Hematopoietic multipotent progenitor cell treated with erythropoietin and hydrocortisone succinate and interleukin-3 and kit ligand, for 17 days (in vitro differentiated cells): ENCODE measurements at regions not wholly inside any gene's neighbourhood (a gene's known extent, or its start where the extent isn't known, plus 50 kb on each side); places are given as distances from the start of the nearest gene placed in this dataset.

Source experiments
- DNase-seq: peaks from one replicate; pipeline ENCODE4 v3.0.0-alpha.2; 2015; ENCODE audit warnings: low spot score

DNA sequence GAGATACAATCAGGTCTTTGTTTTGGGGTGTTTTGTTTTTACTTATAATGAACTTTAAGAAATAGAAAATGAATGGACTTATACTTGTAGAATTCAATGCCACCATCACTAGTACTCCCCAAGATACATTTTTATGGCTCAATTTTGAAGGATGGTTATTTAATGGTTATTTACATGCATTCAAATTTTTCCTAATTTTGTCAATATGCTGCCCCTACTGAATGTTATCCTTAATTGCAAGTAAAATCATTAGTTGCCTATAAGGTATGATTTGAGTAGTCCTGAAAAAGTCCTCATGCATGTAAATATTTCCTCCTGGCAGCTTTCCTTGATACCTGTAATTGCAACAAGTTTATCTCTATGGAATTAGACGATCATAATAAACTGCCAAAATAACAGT lies 391.2 kb downstream of the BCAT1 start:
- no peak for DNase-seq

- DNase-seq = no peak
Measured at GRCh38 chr12:24555730-24556129, 393.2 kb downstream of the BCAT1 start.

- DNase-seq = no peak
Measured at GRCh38 chr12:24554612-24555295, 394.1 kb downstream of the BCAT1 start.

DNA sequence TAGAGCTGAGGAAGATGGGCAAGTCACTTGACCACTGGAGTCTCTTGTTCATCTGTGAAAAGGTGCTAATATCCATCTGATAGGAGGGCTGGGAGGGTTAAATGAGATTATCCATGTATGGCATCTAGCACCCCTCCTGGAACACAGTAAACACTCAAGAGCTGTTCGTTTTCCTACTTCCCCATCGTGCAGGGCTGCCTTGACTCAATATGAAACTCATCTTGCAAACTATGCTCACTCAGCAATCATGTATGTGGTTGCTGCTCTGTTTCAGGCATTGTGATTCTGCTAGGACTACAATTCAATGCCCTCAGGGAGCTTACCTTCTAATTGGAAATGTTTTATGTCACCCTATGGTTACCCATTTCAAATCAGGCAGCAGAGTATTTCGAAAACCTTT lies 395.6 kb downstream of the BCAT1 start:
- DNase-seq = no peak

- DNase-seq = no peak
Measured at GRCh38 chr12:24551163-24551786, 397.6 kb downstream of the BCAT1 start.

DNA sequence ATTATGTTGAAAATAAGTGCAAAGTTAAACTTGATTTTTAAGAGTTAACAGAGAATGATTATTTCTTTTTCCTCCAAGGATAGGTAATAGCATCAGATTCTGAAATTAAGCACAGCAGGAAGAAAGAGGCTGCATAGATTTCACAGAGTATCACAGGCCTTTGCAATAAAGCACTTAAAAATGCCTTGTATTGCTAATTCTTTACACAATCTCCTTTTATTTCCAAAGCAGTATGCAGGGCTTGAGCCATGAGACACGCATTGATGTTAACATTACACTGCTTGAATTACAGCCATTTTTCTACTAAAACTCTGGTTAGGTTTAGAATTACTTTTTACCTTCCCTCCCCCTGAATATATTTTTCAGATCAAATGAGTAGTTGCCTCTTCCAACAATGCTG lies 398.3 kb downstream of the BCAT1 start:
- no peak for DNase-seq

GRCh38 chr12:24546661-24547060 lies 402.2 kb downstream of the BCAT1 start:
- no peak for DNase-seq

- DNase-seq = no peak
Measured at GRCh38 chr12:24546084-24546483, 402.8 kb downstream of the BCAT1 start.

- no peak for DNase-seq
Measured at GRCh38 chr12:24544368-24544767, 404.5 kb downstream of the BCAT1 start.

- no peak for DNase-seq
Measured at GRCh38 chr12:24541193-24541871, 407.6 kb downstream of the BCAT1 start.

- no peak for DNase-seq
Measured at GRCh38 chr12:24539646-24540045, 409.3 kb downstream of the BCAT1 start.

GRCh38 chr12:24537083-24537860 lies 411.6 kb downstream of the BCAT1 start:
- no peak for DNase-seq

GRCh38 chr12:24535334-24536069 lies 413.4 kb downstream of the BCAT1 start:
- no peak for DNase-seq

- DNase-seq = no peak
Measured at GRCh38 chr12:24534622-24535021, 414.3 kb downstream of the BCAT1 start.

DNA sequence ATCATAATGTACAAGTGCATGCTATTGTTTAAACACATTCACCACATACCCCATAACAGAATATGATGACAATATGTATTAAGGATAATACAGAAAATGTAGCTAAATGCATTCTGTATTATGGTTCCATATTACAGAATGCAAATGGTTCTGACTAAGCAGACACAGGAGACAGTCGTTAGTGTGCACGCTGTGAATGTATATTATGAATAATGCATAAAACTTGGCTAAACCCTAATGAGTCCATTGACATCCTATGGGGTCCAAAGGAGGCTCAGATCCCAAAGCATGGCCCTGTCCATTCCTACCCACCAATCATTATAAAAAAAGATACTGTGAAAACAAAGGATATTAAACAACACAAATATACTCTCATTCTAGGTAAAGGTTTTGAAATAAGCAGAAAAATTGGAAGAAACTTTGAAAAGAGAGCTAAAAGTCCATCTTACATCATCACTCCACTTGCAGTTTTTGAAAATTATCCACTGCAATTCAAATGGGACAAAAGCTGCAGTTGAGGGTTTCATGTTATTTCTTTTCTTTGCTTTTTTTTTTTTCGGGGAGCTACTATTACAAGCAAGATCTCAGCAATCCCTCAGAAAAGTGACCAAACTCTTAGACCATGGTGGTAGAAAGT lies 415.1 kb downstream of the BCAT1 start:
- DNase-seq = no peak

DNA sequence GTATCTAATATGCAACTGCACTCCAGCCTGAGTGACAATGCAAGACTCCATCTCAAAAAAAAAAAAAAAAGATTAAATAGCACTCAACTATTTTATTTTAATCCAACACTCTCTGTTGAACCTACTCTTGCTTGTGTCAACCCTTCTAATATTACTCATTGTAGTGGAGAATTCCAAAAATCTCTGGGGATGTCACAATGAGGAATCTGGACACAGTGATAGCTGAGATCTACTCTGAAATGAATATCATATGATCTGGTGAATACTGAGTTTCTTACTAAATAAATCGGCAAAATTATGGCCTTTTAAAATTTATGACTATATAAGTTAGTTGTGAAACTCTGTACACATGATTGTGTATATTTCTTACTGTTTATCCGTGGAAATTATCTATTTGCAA lies 418.2 kb downstream of the BCAT1 start:
- DNase-seq = no peak

GRCh38 chr12:24527102-24527501 lies 421.8 kb downstream of the BCAT1 start:
- no peak for DNase-seq

DNA sequence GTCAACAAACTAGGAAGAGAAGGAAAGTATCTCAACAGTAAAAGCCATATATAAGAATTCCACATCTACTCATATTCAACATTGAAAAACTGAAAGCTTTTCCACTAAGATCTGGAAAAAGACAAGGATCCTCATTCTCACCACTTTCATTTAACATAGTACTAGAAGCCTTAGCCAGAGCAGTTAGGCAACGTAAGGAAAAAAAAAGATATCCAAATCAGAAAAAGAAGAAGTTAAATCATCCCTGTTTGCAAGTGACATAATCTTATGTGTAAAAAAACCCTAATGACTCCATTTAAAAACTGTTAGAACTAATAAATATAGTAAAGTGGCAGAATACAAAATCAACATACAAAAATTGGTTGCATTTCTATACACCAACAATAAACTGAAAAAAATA lies 426.2 kb downstream of the BCAT1 start:
- DNase-seq = no peak

GRCh38 chr12:24519759-24520158 lies 429.1 kb downstream of the BCAT1 start:
- DNase-seq = no peak

DNA sequence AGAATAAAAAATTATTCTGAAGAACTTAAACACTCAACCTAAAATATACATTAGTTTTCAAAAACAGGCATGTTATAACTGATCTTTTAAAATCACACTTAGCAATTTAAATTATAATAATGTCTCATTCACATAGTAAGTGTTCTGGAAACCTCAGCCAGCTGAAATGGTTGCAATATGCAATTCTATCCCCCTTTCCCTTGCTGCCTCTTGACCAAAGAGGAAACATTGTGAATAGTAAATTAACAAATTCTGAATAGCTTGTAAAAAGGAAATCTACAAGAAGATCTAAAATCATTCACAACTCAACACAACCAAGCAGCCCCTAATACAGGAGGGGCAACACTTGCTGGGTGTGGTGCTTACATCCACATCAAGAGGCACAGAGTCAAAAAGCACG lies 431.9 kb downstream of the BCAT1 start:
- no peak for DNase-seq

DNA sequence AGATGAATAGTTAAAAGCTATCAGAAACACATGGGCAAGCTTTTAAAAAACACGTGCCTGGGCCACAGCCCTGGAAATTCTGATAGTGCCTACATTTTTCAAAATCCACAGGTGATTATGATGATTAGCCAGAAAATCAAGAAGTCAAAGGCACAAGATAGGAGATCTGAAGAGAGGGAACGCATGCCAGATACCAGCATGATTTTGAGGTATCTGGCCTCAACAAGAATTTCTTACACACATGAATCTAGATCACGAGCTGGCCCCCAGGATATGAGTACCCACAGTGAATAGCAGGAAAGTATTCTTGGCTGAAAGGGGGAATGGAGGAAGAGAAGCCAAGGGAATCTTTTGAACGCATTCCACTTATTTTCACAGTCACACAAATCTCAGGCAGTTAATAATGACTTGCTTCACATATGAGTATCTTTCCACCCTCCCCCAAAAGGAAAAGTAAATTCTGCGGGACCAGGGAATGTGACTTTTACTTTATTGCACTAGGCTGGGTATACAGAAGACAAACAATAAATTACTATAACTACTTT lies 438.2 kb downstream of the BCAT1 start:
- no peak for DNase-seq
